ENCODE measurements at regions not wholly inside any gene's neighbourhood (a gene's known extent, or its start where the extent isn't known, plus 50 kb on each side); places are given as distances from the start of the nearest gene placed in this dataset.

DNA sequence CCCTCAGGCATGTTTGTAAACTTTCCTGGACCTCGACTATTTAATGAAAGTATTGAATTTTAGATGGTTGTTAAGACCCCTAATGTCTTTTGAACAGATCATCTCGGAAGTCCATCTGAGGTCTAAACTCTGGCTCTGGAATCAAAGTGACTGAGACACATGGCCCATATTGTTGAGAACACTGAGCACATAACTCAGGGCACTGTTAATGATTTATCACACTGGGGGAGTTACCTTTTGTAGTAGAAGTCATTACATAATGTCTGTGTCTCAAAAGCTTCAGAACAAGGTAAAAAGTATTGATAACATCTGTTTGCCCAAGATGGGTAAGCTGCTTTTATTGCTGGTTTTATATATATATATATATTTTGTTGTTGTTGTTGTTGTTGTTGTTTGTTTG is 103.4 kb upstream of the HS3ST1 start:
- no peak overlapping the region for H3K18ac ChIP-seq (ENCODE audit: low read depth, low read length)
- H2BK5ac ChIP-seq (ENCODE audit: low read depth, low read length, poor library complexity, severe bottlenecking) = no peak overlapping the region
- H4K5ac ChIP-seq (ENCODE audit: low read depth, low read length) = no peak overlapping the region
- no peak overlapping the region for H3K23ac ChIP-seq (ENCODE audit: low read depth, low read length)
- H4K8ac ChIP-seq (ENCODE audit: low read depth in 2 of 2, low read length in 2 of 2) = no peak overlapping the region
- H3K9me3 ChIP-seq (ENCODE audit: control insufficient read depth, insufficient read depth, low read length) = peaks cover 5% of the 10 kb centered on the region
- H3K27ac ChIP-seq (ENCODE audit: insufficient read depth, low read length) = no peak overlapping the region
- ChIA-PET POLR2A (ENCODE audit: unreplicated experiment) (no interaction called here), CTCF (no interaction called here)
- no CpG with 5 or more reads among the region's 2 CpGs for WGBS, 2 experiments (ENCODE audit: extremely low coverage in 2 of 2, insufficient read length in 1 of 2)
- intact Hi-C loops (cut with micrococcal nuclease) = no loop called here
- BruUV-seq (replicated peaks) = no TSS peak
- H3K56ac ChIP-seq (ENCODE audit: extremely low read depth, insufficient read depth, low read length) = no peak overlapping the region
- H3K9ac ChIP-seq (ENCODE audit: low read depth, low read length) = no peak overlapping the region
- H3K4me1 ChIP-seq (ENCODE audit: control insufficient read depth, insufficient read depth, low read length) = 0 out of 2 replicates have a peak, but pooled peaks cover 2% of the 10 kb centered on the region
- no peaks in the 10 kb centered on the region for H3K36me3 ChIP-seq (ENCODE audit: control insufficient read depth, insufficient read depth, low read length)
- no peaks in the 10 kb centered on the region for H3K79me1 ChIP-seq (ENCODE audit: low read depth in 1 of 2, low read length in 2 of 2)
- H4K20me1 ChIP-seq (ENCODE audit: insufficient read depth, low read length) = no peaks in the 10 kb centered on the region
- ATAC-seq (ENCODE audit: low read depth) = no peak
- H2BK20ac ChIP-seq (ENCODE audit: low read depth, low read length) = no peak overlapping the region
- no peak overlapping the region for H2AK5ac ChIP-seq (ENCODE audit: low read depth, low read length)
- H2BK15ac ChIP-seq (ENCODE audit: low read depth, low read length) = no peak overlapping the region
- no peak overlapping the region for H3K4me2 ChIP-seq (ENCODE audit: low read depth, low read length)
- no peak overlapping the region for H4K91ac ChIP-seq (ENCODE audit: insufficient read depth, low read depth, low read length)
- in situ Hi-C loops (cut with MboI; ENCODE audit: low sequenced_read_pairs) = no loop called here
- no peak overlapping the region for H2BK120ac ChIP-seq (ENCODE audit: low read depth, low read length)
- TF ChIP-seq SMC3 (IDR thresholded peaks at IDR 0.05; ENCODE audit: low read depth, low read length) = no peak
- no peak for TF ChIP-seq RFX5 (IDR thresholded peaks at IDR 0.05; ENCODE audit: low read depth, low read length)
- TF ChIP-seq, protein P1, sequence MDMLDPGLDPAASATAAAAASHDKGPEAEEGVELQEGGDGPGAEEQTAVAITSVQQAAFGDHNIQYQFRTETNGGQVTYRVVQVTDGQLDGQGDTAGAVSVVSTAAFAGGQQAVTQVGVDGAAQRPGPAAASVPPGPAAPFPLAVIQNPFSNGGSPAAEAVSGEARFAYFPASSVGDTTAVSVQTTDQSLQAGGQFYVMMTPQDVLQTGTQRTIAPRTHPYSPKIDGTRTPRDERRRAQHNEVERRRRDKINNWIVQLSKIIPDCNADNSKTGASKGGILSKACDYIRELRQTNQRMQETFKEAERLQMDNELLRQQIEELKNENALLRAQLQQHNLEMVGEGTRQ (IDR thresholded peaks at IDR 0.05; ENCODE audit: low read depth, low read length) = no peak
- TF ChIP-seq, protein P2, sequence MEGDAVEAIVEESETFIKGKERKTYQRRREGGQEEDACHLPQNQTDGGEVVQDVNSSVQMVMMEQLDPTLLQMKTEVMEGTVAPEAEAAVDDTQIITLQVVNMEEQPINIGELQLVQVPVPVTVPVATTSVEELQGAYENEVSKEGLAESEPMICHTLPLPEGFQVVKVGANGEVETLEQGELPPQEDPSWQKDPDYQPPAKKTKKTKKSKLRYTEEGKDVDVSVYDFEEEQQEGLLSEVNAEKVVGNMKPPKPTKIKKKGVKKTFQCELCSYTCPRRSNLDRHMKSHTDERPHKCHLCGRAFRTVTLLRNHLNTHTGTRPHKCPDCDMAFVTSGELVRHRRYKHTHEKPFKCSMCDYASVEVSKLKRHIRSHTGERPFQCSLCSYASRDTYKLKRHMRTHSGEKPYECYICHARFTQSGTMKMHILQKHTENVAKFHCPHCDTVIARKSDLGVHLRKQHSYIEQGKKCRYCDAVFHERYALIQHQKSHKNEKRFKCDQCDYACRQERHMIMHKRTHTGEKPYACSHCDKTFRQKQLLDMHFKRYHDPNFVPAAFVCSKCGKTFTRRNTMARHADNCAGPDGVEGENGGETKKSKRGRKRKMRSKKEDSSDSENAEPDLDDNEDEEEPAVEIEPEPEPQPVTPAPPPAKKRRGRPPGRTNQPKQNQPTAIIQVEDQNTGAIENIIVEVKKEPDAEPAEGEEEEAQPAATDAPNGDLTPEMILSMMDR (conservative IDR thresholded peaks at IDR 0.05; ENCODE audit: low read depth, low read length) = no peak
- TF ChIP-seq MXI1 (IDR thresholded peaks at IDR 0.05; ENCODE audit: borderline replicate concordance, low read depth, low read length) = no peak
- no peak for TF ChIP-seq MAZ (IDR thresholded peaks at IDR 0.05; ENCODE audit: borderline replicate concordance, low read depth, low read length)
- TF ChIP-seq, protein P3, sequence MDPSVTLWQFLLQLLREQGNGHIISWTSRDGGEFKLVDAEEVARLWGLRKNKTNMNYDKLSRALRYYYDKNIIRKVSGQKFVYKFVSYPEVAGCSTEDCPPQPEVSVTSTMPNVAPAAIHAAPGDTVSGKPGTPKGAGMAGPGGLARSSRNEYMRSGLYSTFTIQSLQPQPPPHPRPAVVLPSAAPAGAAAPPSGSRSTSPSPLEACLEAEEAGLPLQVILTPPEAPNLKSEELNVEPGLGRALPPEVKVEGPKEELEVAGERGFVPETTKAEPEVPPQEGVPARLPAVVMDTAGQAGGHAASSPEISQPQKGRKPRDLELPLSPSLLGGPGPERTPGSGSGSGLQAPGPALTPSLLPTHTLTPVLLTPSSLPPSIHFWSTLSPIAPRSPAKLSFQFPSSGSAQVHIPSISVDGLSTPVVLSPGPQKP (IDR thresholded peaks at IDR 0.05; ENCODE audit: borderline replicate concordance, low read depth, low read length) = no peak
- no peak for TF ChIP-seq MAFK (IDR thresholded peaks at IDR 0.05; ENCODE audit: low read depth, low read length)
- TF ChIP-seq NFE2L2 (IDR thresholded peaks at IDR 0.05; ENCODE audit: low read depth, low read length) = no peak
- TF ChIP-seq FOS (IDR thresholded peaks at IDR 0.05; ENCODE audit: low read depth, low read length) = no peak
- DNase-seq = no peak
- no peaks in the 10 kb centered on the region for H3K27me3 ChIP-seq (ENCODE audit: control insufficient read depth, insufficient read depth, low read length)
- dilution Hi-C loops (cut with HindIII; ENCODE audit: low sequenced_read_pairs, unreplicated experiment) = no loop called here
- H2AK9ac ChIP-seq (replicated peaks; ENCODE audit: low read depth, low read length, poor library complexity) = no peak overlapping the region
- no peaks in the 10 kb centered on the region; the same call in 1 of the 2 replicates for H3K9me1 ChIP-seq (ENCODE audit: insufficient read depth, low read length)
- no peak overlapping the region for H2AFZ ChIP-seq (replicated peaks; ENCODE audit: low read length, poor library complexity)
- H3K4me3 ChIP-seq (ENCODE audit: insufficient read depth, low read depth, low read length) = no peak overlapping the region
- no peak overlapping the region for H3K4ac ChIP-seq (ENCODE audit: low read depth, low read length)
- H3K14ac ChIP-seq (replicated peaks; ENCODE audit: low read depth, low read length) = no peak overlapping the region
